IMR-90 (cell line): ENCODE measurements at regions not wholly inside any gene's neighbourhood (a gene's known extent, or its start where the extent isn't known, plus 50 kb on each side); places are given as distances from the start of the nearest gene placed in this dataset.

ENCODE experiments used
- BHLHE40 ChIP-seq: fragments of 150-350 bp; IDR thresholded peaks from 2 replicates; pipeline ENCODE4 v1.6.1; 2016; ENCODE audit warnings: mild to moderate bottlenecking, low read depth, low read length
- CEBPB ChIP-seq: IDR thresholded peaks from 2 replicates; pipeline ENCODE4 v1.6.1; 2012; ENCODE audit warnings: low read depth, low read length, improper control_type of control experiment
- CHD1 ChIP-seq: IDR thresholded peaks from 2 replicates; pipeline ENCODE4 v1.6.1; 2012; ENCODE audit warnings: low read depth, low read length, improper control_type of control experiment
- FOS ChIP-seq: fragments of 150-350 bp; IDR thresholded peaks from 2 replicates; pipeline ENCODE4 v1.6.1; 2016; ENCODE audit warnings: low read depth, low read length
- MAFK ChIP-seq: IDR thresholded peaks from 2 replicates; pipeline ENCODE4 v1.6.1; 2012; ENCODE audit warnings: low read depth, low read length, improper control_type of control experiment
- MXI1 ChIP-seq: IDR thresholded peaks from 2 replicates; pipeline ENCODE4 v1.6.1; 2012; ENCODE audit warnings: low read depth, mild to moderate bottlenecking, low read length, moderate library complexity, borderline replicate concordance
- POLR2A ChIP-seq: IDR thresholded peaks from 2 replicates; pipeline ENCODE4 v1.6.1; 2012; ENCODE audit warnings: mild to moderate bottlenecking, low read depth, low read length
- RCOR1 ChIP-seq: IDR thresholded peaks from 2 replicates; pipeline ENCODE4 v1.6.1; 2012; ENCODE audit warnings: mild to moderate bottlenecking, low read length, improper control_type of control experiment; ENCODE audit not compliant: insufficient replicate concordance
- RFX5 ChIP-seq: IDR thresholded peaks from 2 replicates; pipeline ENCODE4 v1.8.0; 2012; ENCODE audit warnings: low read depth, mild to moderate bottlenecking, low read length, moderate library complexity
- SMC3 ChIP-seq: fragments of 150-350 bp; IDR thresholded peaks from 2 replicates; pipeline ENCODE4 v1.6.1; 2016; ENCODE audit warnings: low read depth, mild to moderate bottlenecking, antibody characterized with exemption, low read length, moderate library complexity
- TF ChIP-seq, protein P1 (sequence below): conservative IDR thresholded peaks from 2 replicates; pipeline ENCODE4 v1.5.1; 2012; ENCODE audit warnings: mild to moderate bottlenecking, low read depth, low read length, improper control_type of control experiment
- TF ChIP-seq, protein P2 (sequence below): fragments of 150-350 bp; IDR thresholded peaks from 2 replicates; pipeline ENCODE4 v1.6.1; 2017; ENCODE audit warnings: mild to moderate bottlenecking, antibody characterized with exemption, low read length, low read depth

DNA sequence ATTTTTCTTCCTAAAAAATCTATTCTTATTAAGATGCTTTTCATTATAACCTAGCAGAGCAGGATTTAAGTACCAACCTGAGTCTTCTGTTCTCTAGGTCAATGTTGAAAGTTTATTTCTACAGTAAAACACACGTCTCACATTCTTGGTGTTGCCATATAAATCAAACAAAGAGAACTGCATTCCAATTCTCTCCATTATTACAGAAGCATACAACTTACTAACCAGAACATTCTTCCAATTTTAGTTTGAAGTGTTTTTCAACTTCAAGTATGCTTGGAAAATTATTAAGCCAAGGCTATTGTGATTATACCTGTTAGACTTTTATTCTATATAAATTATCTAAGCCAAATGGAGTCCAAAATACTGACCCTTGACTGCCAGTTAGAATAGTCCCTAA, 110.4 kb upstream of the PMFBP1 start:
- TF ChIP-seq, protein P1, sequence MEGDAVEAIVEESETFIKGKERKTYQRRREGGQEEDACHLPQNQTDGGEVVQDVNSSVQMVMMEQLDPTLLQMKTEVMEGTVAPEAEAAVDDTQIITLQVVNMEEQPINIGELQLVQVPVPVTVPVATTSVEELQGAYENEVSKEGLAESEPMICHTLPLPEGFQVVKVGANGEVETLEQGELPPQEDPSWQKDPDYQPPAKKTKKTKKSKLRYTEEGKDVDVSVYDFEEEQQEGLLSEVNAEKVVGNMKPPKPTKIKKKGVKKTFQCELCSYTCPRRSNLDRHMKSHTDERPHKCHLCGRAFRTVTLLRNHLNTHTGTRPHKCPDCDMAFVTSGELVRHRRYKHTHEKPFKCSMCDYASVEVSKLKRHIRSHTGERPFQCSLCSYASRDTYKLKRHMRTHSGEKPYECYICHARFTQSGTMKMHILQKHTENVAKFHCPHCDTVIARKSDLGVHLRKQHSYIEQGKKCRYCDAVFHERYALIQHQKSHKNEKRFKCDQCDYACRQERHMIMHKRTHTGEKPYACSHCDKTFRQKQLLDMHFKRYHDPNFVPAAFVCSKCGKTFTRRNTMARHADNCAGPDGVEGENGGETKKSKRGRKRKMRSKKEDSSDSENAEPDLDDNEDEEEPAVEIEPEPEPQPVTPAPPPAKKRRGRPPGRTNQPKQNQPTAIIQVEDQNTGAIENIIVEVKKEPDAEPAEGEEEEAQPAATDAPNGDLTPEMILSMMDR = no peak
- TF ChIP-seq RCOR1 = no peak
- TF ChIP-seq MAFK = no peak
- TF ChIP-seq MXI1 = no peak
- TF ChIP-seq FOS = no peak
- TF ChIP-seq POLR2A = no peak
- TF ChIP-seq RFX5 = no peak
- TF ChIP-seq BHLHE40 = no peak
- TF ChIP-seq CHD1 = no peak
- no peak for TF ChIP-seq SMC3
- no peak for TF ChIP-seq CEBPB
- TF ChIP-seq, protein P2, sequence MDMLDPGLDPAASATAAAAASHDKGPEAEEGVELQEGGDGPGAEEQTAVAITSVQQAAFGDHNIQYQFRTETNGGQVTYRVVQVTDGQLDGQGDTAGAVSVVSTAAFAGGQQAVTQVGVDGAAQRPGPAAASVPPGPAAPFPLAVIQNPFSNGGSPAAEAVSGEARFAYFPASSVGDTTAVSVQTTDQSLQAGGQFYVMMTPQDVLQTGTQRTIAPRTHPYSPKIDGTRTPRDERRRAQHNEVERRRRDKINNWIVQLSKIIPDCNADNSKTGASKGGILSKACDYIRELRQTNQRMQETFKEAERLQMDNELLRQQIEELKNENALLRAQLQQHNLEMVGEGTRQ = no peak
